Gastroesophageal sphincter (tissue), 2 donors: ENCODE measurements at regions not wholly inside any gene's neighbourhood (a gene's known extent, or its start where the extent isn't known, plus 50 kb on each side); places are given as distances from the start of the nearest gene placed in this dataset.

Experiments used
- EP300 ChIP-seq: sonication (generic); formaldehyde crosslinking; IDR thresholded peaks from one replicate; pipeline ENCODE4 v1.6.1; 2017; ENCODE audit warnings: antibody characterized with exemption, mild to moderate bottlenecking
- POLR2A ChIP-seq, 2 donors: fragments of 450-650 bp; IDR thresholded peaks; one replicate each; pipeline ENCODE4 v1.6.1; 2017; ENCODE audit warnings: antibody characterized with exemption in 2 of 2, mild to moderate bottlenecking in 2 of 2, moderate library complexity in 1 of 2

- TF ChIP-seq EP300 (no peak), POLR2A (IDR thresholded peaks at IDR 0.05) (no peak)
Observed at GRCh38 chr3:21020043-21020442, 731.0 kb downstream of the ZNF385D start.
